Loucy (cell line): ENCODE measurements at regions not wholly inside any gene's neighbourhood (a gene's known extent, or its start where the extent isn't known, plus 50 kb on each side); places are given as distances from the start of the nearest gene placed in this dataset.

Experiments
- H2AFZ ChIP-seq: fragments of 200-600 bp; sonication (generic); 2 replicates; pipeline ENCODE4 v1.6.0; 2016; ENCODE audit warnings: antibody characterized with exemption, mild to moderate bottlenecking, low read length, moderate library complexity
- H3F3A ChIP-seq: fragments of 200-600 bp; 2 replicates; pipeline ENCODE4 v1.6.0; 2016; ENCODE audit warnings: antibody characterized with exemption, low read depth, mild to moderate bottlenecking
- H3K27me3 ChIP-seq: fragments of 200-600 bp; sonication (generic); 2 replicates; pipeline ENCODE4 v1.6.1; 2014; ENCODE audit warnings: low read length, mild to moderate bottlenecking; ENCODE audit not compliant: insufficient read depth, poor library complexity, severe bottlenecking
- H3K36me3 ChIP-seq: fragments of 200-600 bp; sonication (generic); 2 replicates; pipeline ENCODE4 v1.6.1; 2016; ENCODE audit warnings: low read length; ENCODE audit not compliant: insufficient read depth
- H3K4me1 ChIP-seq: fragments of 200-600 bp; sonication (generic); 2 replicates; pipeline ENCODE4 v1.5.1; 2014; ENCODE audit warnings: low read length, mild to moderate bottlenecking; ENCODE audit not compliant: insufficient read depth, poor library complexity, severe bottlenecking
- H3K4me2 ChIP-seq: fragments of 200-600 bp; sonication (generic); 2 replicates; pipeline ENCODE4 v1.6.0; 2014; ENCODE audit warnings: antibody characterized with exemption, low read length, low read depth, mild to moderate bottlenecking; ENCODE audit not compliant: poor library complexity, severe bottlenecking
- H3K4me3 ChIP-seq: fragments of 200-600 bp; sonication (generic); 2 replicates; pipeline ENCODE4 v1.5.1; 2014; ENCODE audit warnings: low read length, mild to moderate bottlenecking, mixed read lengths; ENCODE audit not compliant: poor library complexity, severe bottlenecking
- H3K79me2 ChIP-seq: fragments of 200-600 bp; sonication (generic); 2 replicates; pipeline ENCODE4 v1.6.1; 2014; ENCODE audit warnings: low read length; ENCODE audit not compliant: insufficient read depth
- H3K9ac ChIP-seq: fragments of 200-600 bp; sonication (generic); 2 replicates; pipeline ENCODE4 v1.6.0; 2014; ENCODE audit warnings: mild to moderate bottlenecking, low read depth, low read length, moderate library complexity; ENCODE audit not compliant: poor library complexity, severe bottlenecking
- H3K9me2 ChIP-seq: fragments of 200-600 bp; sonication (generic); replicated peaks from 2 replicates; pipeline ENCODE4 v1.6.1; 2016; ENCODE audit warnings: low read depth, low read length, mixed read lengths
- H3K9me3 ChIP-seq: fragments of 200-600 bp; sonication (generic); 2 replicates; pipeline ENCODE4 v1.6.1; 2014; ENCODE audit warnings: mild to moderate bottlenecking, antibody characterized with exemption, low read length, low read depth; ENCODE audit not compliant: insufficient read depth
- H4K20me1 ChIP-seq: fragments of 200-600 bp; sonication (generic); 2 replicates; pipeline ENCODE4 v1.6.0; 2014; ENCODE audit warnings: antibody characterized with exemption, low read length, mild to moderate bottlenecking; ENCODE audit not compliant: insufficient read depth, poor library complexity, severe bottlenecking
- EZH2phosphoT487 ChIP-seq: fragments of 200-600 bp; IDR thresholded peaks from 2 replicates; pipeline ENCODE4 v1.6.1; 2018; ENCODE audit warnings: antibody characterized with exemption, mild to moderate bottlenecking, moderate library complexity, borderline replicate concordance
- TF ChIP-seq, protein P1 (sequence below): fragments of 200-600 bp; sonication (generic); conservative IDR thresholded peaks from 2 replicates; pipeline ENCODE4 v1.5.1; 2014; ENCODE audit warnings: mild to moderate bottlenecking, antibody characterized with exemption, low read length

DNA sequence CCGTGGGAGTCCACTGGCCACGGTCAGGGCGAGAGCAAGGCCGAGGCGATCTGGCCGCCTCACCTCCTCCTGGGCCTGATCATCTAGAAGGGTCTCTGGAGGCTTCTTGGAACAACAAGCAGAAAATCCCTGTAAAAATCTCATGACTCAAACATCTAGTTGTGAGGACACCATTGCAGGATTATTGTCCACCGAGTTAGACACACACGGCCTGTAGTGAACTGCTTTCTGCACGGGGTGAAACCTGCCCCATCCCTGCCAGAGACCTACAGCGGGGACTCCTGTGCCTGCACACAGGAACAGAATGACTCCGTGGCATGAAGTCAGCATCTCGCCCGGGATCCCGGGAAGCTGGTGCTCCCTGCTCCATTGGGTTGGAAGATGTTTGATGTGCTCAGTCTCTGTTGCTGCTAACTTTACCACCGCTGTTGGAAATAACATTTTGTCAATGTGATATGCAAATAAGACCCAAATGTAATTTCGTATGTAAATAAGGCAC lies 267.0 kb upstream of the TCERG1L start:
- H3K4me1 ChIP-seq = no peaks in the 10 kb centered on the region
- no peaks in the 10 kb centered on the region for H4K20me1 ChIP-seq
- no peak overlapping the region for H2AFZ ChIP-seq
- no peak overlapping the region for H3K4me2 ChIP-seq
- no peak overlapping the region for H3K4me3 ChIP-seq
- no peaks in the 10 kb centered on the region for H3K36me3 ChIP-seq
- H3F3A ChIP-seq = no peaks in the 10 kb centered on the region
- no peaks in the 10 kb centered on the region for H3K27me3 ChIP-seq
- no peak overlapping the region for H3K9ac ChIP-seq
- no peak for TF ChIP-seq EZH2phosphoT487
- TF ChIP-seq, protein P1, sequence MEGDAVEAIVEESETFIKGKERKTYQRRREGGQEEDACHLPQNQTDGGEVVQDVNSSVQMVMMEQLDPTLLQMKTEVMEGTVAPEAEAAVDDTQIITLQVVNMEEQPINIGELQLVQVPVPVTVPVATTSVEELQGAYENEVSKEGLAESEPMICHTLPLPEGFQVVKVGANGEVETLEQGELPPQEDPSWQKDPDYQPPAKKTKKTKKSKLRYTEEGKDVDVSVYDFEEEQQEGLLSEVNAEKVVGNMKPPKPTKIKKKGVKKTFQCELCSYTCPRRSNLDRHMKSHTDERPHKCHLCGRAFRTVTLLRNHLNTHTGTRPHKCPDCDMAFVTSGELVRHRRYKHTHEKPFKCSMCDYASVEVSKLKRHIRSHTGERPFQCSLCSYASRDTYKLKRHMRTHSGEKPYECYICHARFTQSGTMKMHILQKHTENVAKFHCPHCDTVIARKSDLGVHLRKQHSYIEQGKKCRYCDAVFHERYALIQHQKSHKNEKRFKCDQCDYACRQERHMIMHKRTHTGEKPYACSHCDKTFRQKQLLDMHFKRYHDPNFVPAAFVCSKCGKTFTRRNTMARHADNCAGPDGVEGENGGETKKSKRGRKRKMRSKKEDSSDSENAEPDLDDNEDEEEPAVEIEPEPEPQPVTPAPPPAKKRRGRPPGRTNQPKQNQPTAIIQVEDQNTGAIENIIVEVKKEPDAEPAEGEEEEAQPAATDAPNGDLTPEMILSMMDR = no peak
- H3K79me2 ChIP-seq = no peaks in the 10 kb centered on the region
- no peaks in the 10 kb centered on the region for H3K9me3 ChIP-seq
- no peaks in the 10 kb centered on the region for H3K9me2 ChIP-seq

DNA sequence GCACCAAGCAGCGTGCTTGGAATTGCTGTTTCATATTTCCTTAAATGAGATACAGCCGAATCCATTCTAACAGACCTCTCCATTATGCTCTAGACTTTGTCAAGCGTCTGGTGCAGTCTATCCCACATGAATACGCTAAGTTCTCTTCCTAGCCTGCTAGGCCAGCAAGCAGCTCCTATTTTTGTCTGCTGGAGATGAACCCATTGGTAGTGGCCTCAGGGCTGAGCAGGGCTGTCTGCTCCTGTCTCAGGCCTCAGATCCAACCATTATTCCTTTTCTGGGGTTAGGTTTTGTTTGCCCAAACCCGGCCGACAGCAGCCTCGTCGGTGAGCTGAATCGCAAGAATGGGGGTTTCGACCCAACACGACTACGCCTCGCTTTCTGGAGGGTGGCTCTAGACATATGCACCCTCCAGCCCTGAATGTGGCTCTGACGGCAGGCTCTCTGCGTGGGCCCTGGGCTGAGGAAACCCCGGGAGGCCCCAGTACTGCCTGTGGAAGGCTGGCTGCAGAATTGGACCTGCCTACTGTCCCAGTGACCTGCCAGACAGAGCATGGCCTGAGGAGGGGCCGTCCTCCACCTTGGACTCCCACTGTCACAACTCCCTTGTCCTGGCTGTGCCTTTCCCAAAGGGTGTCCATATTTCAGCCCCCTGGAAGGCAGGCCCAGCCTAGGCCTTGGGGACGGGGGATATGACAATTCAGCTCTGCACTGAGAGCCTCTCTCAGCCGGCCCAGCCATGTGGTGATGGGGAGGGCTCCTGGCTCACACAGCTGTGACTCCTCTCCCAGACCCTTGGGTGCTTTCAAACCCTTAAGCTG lies 267.9 kb upstream of the TCERG1L start:
- H3K4me3 ChIP-seq = no peak overlapping the region
- H3K79me2 ChIP-seq = no peaks in the 10 kb centered on the region
- no peak overlapping the region for H3K4me2 ChIP-seq
- H3K27me3 ChIP-seq = no peaks in the 10 kb centered on the region
- H3K4me1 ChIP-seq = no peaks in the 10 kb centered on the region
- H4K20me1 ChIP-seq = no peaks in the 10 kb centered on the region
- H3K36me3 ChIP-seq = no peaks in the 10 kb centered on the region
- H3K9me2 ChIP-seq = no peaks in the 10 kb centered on the region
- H2AFZ ChIP-seq = no peak overlapping the region
- no peak overlapping the region for H3K9ac ChIP-seq
- H3K9me3 ChIP-seq = no peaks in the 10 kb centered on the region
- no peaks in the 10 kb centered on the region for H3F3A ChIP-seq
- no peak for TF ChIP-seq EZH2phosphoT487

DNA sequence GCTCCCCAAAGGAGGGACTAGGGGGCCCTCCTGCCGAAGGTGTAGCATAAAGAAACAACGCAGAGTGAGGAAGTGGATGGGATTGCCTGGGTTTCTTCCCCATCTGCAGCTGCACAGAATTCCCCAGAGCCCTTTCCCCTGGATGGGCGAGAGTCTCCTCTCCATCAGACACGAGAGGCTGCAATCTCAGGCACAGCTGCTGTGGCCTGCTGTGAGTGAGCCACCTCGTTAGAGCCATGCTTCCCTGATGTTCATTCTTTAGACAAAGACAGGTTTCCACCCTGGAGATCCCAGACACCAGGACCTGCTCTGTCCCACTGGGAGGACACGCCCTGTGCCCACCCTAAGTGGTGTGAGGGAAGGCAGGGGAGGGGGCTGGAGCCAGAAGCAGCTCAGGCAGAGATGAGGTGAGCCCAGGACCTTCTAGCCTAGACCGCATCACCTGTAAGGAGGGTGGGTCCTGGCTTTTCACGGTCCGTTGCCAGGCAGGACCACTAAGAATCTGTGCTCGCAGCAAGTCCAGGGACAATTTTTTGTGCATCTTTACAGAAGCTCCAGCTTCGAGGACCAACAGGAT lies 268.6 kb upstream of the TCERG1L start:
- Histone ChIP-seq H3K27me3 (no peaks in the 10 kb centered on the region), H3K4me3 (no peak overlapping the region), H3K9me3 (no peaks in the 10 kb centered on the region), H3K4me1 (no peaks in the 10 kb centered on the region), H3F3A (no peaks in the 10 kb centered on the region), H3K9ac (no peak overlapping the region), H2AFZ (no peak overlapping the region), H3K9me2 (no peaks in the 10 kb centered on the region), H3K4me2 (no peak overlapping the region), H4K20me1 (no peaks in the 10 kb centered on the region), H3K36me3 (no peaks in the 10 kb centered on the region), H3K79me2 (no peaks in the 10 kb centered on the region)
- TF ChIP-seq, protein P1 = no peak
